ENCODE measurements at regions not wholly inside any gene's neighbourhood (a gene's known extent, or its start where the extent isn't known, plus 50 kb on each side); places are given as distances from the start of the nearest gene placed in this dataset.
A peak's percentile ranks its signal among the peaks of the same experiment; 100 is the strongest.

DNA sequence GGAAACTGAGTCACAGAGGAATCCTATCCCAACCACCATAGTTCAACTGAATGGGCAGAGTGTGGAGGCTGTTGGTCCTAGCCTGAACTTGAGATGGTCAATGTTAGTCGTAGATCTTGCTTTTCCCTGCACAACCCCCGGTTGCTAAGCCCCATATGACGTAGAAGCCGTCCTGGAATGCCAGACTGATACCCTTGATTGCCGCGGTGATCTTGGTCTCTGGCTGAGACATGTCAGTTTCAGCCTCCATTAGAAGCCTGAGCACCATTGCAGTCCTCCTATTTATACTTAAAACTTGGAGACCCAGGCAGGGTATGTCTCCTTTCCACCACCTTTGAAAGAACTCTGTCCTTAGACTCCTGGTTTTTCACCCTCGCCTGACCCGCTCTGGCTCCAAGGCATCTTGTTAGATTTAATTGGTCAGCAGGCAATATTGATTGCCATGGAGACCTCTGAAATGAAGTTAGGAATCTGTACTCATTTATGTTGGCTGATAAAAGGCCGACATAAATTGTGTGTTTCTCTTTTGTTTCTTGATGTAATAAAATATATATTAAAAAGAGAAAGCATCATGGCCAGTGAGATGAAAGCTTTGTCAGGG is 53.4 kb downstream of the RPLP1 start:
- ATAC-seq (replicated peaks in 6 of 8), result peak in 3 of 8 experiments; percentile 44 to 67 (median 56)

DNA sequence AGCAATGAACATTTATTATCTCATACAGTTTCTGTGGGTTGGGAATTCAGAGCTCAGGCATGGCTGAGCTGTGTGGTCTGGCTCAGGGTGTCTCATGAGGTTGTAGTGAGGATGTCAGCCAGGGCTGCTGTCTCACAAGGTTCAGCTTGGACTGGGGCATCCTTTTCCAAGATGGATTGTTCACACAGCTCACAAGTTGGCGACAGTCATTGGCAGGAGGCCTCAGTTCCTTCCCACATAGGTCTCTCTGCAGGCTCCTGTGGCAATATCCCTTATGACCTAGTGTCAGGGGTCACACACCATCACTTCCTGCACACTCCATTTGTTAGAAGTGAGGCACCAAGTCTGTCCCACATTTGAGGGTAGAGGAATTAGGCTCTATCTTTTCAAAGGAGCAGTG is 56.0 kb downstream of the RPLP1 start:
- in situ Hi-C loops (cut with MboI; ENCODE audit: low pct_unique_long_range_greater_than_20kb in 2 of 9, low sequenced_read_pairs in 9 of 9, unreplicated experiment in 9 of 9), result loop anchor here in 1 of 9 experiments (25.0 kb wide), 1 partner anchor 529 kb away; no protein-coding TSS in a partner anchor

More for the DNA sequence above, 53.4 kb downstream of the RPLP1 start:
- WGBS, 10 experiments, result 45 to 92% (median 78%) methylated on average over 1 to 9 of the region's 9 CpGs; no CpG with 5 or more reads in 1 of the 10 experiments
- in situ Hi-C loops (cut with MboI; ENCODE audit: low pct_unique_long_range_greater_than_20kb in 2 of 9, low sequenced_read_pairs in 9 of 9, unreplicated experiment in 9 of 9), result loop anchor here in 1 of 9 experiments (25.0 kb wide), 1 partner anchor 531 kb away; no protein-coding TSS in a partner anchor
- peaks cover 13 to 31% of the 10 kb centered on the region in 2 donors for H3K4me1 ChIP-seq (replicated peaks in 1 of 2)
- H3K4me3 ChIP-seq, result no peak overlapping the region
- no peak overlapping the region for H3K27ac ChIP-seq

DNA sequence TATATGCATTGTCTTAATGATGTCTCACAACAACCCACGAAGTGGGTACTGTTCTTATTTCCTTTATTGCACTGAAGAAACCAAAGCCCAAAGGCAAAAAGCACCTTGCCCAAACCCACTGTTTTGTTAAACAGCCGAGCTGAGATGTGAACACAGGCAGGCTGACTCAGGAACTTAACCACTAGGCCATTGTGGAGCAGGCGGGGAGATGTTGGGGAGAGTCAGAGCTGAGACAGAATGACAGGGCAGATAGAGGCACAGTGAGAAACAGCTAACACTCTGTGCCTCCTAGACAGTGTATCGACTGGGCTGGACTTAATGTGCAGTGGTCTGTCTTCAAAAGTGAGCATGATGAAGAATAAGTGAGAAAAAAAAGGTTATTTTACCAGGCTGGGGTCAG is 56.5 kb downstream of the RPLP1 start:
- Histone ChIP-seq H3K4me3 (no peak overlapping the region), H3K27ac (no peak overlapping the region), H3K4me1 (replicated peaks in 1 of 2) (peaks cover 13 to 29% of the 10 kb centered on the region in 2 donors)
- in situ Hi-C loops (cut with MboI; ENCODE audit: low pct_unique_long_range_greater_than_20kb in 2 of 9, low sequenced_read_pairs in 9 of 9, unreplicated experiment in 9 of 9), result loop anchor here in 1 of 9 experiments (25.0 kb wide), 1 partner anchor 528 kb away; no protein-coding TSS in a partner anchor
- peak in 1 of 8 experiments; percentile 39 for ATAC-seq (replicated peaks in 6 of 8)
- WGBS, 10 experiments, result 54 to 92% (median 79%) methylated on average over 1 to 4 of the region's 4 CpGs; no CpG with 5 or more reads in 1 of the 10 experiments

More for the DNA sequence above, 56.0 kb downstream of the RPLP1 start:
- Histone ChIP-seq H3K27ac (no peak overlapping the region), H3K4me3 (no peak overlapping the region), H3K4me1 (replicated peaks in 1 of 2) (peaks cover 13 to 31% of the 10 kb centered on the region in 2 donors)
- no peak for ATAC-seq (replicated peaks in 6 of 8)
- 100% methylated on average over 1 of the region's 1 CpG; no CpG with 5 or more reads in 8 of the 10 experiments for WGBS, 10 experiments

DNA sequence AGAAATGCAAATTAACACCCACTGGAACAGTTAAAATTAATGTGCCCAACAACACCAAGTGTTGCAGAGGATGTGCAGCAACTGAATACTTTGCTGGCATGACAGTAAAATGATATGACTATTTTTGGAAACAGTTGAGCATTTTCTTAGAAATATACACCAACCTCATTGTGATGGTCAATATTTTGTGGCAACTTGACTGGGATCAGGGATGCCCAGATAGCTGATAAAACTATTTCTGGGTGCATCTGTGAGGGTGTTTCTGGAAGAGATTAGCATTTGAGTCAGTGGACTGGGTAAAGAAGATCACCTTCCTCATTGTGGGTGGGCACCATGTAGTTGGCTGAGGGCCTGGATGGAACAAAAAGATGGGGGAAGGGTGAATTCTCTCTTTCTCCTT is 57.9 kb downstream of the RPLP1 start:
- Histone ChIP-seq H3K4me3 (no peak overlapping the region), H3K27ac (no peak overlapping the region), H3K4me1 (replicated peaks in 1 of 2) (peaks cover 5 to 16% of the 10 kb centered on the region in 2 donors)
- in situ Hi-C loops (cut with MboI; ENCODE audit: low pct_unique_long_range_greater_than_20kb in 2 of 9, low sequenced_read_pairs in 9 of 9, unreplicated experiment in 9 of 9), result loop anchor here in 1 of 9 experiments (25.0 kb wide), 1 partner anchor 527 kb away; no protein-coding TSS in a partner anchor
- ATAC-seq (replicated peaks in 6 of 8), result no peak

DNA sequence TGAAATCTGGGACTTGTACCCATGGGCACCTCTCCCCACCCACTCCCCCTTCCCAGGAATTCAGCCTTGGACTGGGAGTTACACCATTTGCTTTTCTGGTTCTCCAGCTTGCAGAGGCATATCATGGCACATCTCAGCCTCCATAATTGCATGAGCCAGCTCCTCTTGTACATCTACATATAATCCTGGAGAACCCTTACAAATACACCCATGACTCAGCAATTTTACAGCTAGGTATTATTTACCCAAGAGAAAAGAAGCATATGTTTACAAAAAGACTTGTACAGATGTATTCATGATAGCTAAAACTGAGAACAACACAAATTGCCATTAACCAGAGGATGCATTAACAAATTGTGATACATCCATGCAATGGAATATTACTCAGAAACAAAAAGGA is 58.4 kb downstream of the RPLP1 start:
- in situ Hi-C loops (cut with MboI; ENCODE audit: low pct_unique_long_range_greater_than_20kb in 2 of 9, low sequenced_read_pairs in 9 of 9, unreplicated experiment in 9 of 9), result loop anchor here in 1 of 9 experiments (25.0 kb wide), 1 partner anchor 526 kb away; no protein-coding TSS in a partner anchor
- ATAC-seq (replicated peaks in 6 of 8), result peak in 3 of 8 experiments; percentile 3 to 28 (median 4)
- no peak overlapping the region for H3K27ac ChIP-seq
- H3K4me1 ChIP-seq (replicated peaks in 1 of 2), result peaks cover 4 to 12% of the 10 kb centered on the region in 2 donors
- H3K4me3 ChIP-seq, result no peak overlapping the region

DNA sequence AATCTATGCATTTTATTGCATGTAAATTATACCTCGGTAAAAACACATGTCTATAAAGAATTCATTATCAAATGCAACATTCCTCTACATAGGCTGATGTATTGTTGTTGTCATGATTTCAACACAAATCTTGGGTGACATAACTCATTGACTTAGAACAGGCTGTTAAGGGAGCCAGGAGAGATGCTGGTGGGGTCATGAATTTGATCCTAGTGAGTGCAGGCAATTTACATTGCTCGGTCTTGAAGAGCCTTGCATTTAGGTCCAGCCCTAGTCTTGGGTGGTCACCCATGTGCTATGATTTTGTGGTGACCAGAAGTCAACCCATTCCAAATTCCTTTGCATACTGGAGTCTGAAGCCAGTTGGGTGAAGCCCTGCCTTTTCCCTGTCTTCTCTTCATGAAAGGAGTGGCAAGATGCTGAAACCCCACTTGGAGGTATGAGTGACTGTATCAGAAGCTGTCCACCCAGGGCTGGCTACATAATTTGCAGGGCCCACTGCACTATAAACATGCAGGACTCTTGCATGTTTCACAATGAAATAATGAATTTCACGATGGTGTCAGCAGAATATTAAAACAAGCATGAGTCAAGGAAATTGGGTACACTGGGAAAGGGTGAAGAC is 59.2 kb downstream of the RPLP1 start:
- in situ Hi-C loops (cut with MboI; ENCODE audit: low pct_unique_long_range_greater_than_20kb in 2 of 9, low sequenced_read_pairs in 9 of 9, unreplicated experiment in 9 of 9), result loop anchor here in 1 of 9 experiments (25.0 kb wide), 1 partner anchor 525 kb away; no protein-coding TSS in a partner anchor
- no peak overlapping the region for H3K27ac ChIP-seq
- peak in 3 of 8 experiments; percentile 81 to 88 (median 88) for ATAC-seq (replicated peaks in 6 of 8)

DNA sequence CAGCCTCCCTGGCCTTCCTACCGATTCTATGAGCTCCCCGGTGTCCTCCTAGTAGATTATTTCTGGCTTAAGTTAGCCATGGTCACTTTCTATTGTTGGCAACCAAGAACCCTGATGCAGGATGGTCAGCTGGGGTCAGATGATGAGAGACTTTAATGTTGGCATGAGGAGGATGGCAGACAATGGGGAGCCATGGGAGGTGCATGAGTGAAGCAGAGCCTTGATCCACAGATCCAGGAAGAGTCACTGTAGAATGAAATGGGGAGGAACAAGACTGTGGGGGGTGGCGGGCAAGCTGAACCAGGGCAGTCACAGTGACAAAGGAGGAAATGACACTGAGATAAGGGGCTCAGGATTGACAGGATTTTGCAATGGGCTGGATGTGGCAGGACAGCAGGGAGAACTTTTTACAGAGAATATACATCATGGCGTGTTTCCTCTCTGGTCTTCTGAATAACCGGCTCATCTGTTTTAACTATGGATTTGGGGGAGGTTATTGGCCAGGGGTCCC is 60.9 kb downstream of the RPLP1 start:
- ATAC-seq (replicated peaks in 6 of 8), result no peak
- no peak overlapping the region for H3K27ac ChIP-seq
- in situ Hi-C loops (cut with MboI; ENCODE audit: low pct_unique_long_range_greater_than_20kb in 2 of 9, low sequenced_read_pairs in 9 of 9, unreplicated experiment in 9 of 9), result loop anchor here in 1 of 9 experiments (25.0 kb wide), 1 partner anchor 524 kb away; no protein-coding TSS in a partner anchor
- WGBS, 10 experiments, result 70 to 100% (median 89%) methylated on average over 1 to 4 of the region's 5 CpGs
- peaks cover 0 to 4% of the 10 kb centered on the region in 2 donors for H3K4me1 ChIP-seq (replicated peaks in 1 of 2)
- H3K4me3 ChIP-seq, result no peak overlapping the region

More for the DNA sequence above, 59.2 kb downstream of the RPLP1 start:
- H3K4me3 ChIP-seq, result no peak overlapping the region
- WGBS, 10 experiments, result 0 to 100% (median 80%) methylated on average over 1 to 3 of the region's 3 CpGs; no CpG with 5 or more reads in 1 of the 10 experiments
- peaks cover 0 to 4% of the 10 kb centered on the region in 2 donors for H3K4me1 ChIP-seq (replicated peaks in 1 of 2)

DNA sequence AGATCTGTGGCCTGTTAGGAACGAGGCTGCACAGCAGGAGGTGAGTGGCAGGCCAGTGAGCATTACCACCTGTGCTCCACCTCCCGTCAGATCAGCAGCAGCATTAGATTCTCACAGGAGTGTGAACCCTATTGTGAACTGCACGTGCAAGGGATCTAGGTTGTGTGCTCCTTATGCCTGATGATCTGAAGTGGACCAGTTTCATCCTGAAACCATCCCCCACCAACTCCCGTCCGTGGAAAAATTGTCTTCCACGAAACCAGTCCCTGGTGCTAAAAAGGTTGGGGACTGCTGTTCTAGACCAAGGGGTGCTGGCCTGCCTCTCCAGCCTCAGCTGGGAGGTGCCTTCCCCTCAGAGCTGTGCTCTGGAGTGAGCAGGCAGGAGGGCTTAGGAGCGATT is 61.4 kb downstream of the RPLP1 start:
- ATAC-seq (replicated peaks in 6 of 8), result peak in 1 of 8 experiments; percentile 2
- peaks cover 0 to 3% of the 10 kb centered on the region in 2 donors for H3K4me1 ChIP-seq (replicated peaks in 1 of 2)
- no peak overlapping the region for H3K4me3 ChIP-seq
- in situ Hi-C loops (cut with MboI; ENCODE audit: low pct_unique_long_range_greater_than_20kb in 2 of 9, low sequenced_read_pairs in 9 of 9, unreplicated experiment in 9 of 9), result loop anchor here in 1 of 9 experiments (25.0 kb wide), 1 partner anchor 523 kb away; no protein-coding TSS in a partner anchor
- 20 to 82% (median 52%) methylated on average over 1 to 3 of the region's 7 CpGs; no CpG with 5 or more reads in 5 of the 10 experiments for WGBS, 10 experiments
- no peak overlapping the region for H3K27ac ChIP-seq

DNA sequence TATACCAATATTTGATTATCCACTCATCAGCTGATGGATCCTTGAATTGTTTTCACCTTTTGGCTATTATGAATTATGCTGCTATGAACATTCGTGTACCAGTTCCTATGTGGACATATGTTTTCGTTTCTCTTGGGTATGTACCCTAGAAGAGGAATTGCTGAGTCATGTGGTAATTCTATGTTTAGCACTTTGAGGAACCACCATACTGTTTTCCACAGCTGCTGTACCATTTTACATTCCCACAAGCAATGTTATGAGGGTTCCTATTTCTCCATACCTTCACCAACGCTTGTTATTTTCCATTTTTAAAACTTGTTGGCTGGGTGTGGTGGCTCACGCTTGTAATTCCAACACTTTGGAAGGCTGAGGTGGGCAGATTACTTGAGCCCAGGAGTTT is 62.9 kb downstream of the RPLP1 start:
- no peak overlapping the region for H3K27ac ChIP-seq
- in situ Hi-C loops (cut with MboI; ENCODE audit: low pct_unique_long_range_greater_than_20kb in 2 of 9, low sequenced_read_pairs in 9 of 9, unreplicated experiment in 9 of 9), result loop anchor here in 1 of 9 experiments (25.0 kb wide), 1 partner anchor 522 kb away; no protein-coding TSS in a partner anchor
- WGBS, 10 experiments, result 33 to 100% (median 88%) methylated on average over 1 to 4 of the region's 4 CpGs; no CpG with 5 or more reads in 1 of the 10 experiments
- no peak overlapping the region for H3K4me3 ChIP-seq
- H3K4me1 ChIP-seq (replicated peaks in 1 of 2), result no peaks in the 10 kb centered on the region
- no peak for ATAC-seq (replicated peaks in 6 of 8)

DNA sequence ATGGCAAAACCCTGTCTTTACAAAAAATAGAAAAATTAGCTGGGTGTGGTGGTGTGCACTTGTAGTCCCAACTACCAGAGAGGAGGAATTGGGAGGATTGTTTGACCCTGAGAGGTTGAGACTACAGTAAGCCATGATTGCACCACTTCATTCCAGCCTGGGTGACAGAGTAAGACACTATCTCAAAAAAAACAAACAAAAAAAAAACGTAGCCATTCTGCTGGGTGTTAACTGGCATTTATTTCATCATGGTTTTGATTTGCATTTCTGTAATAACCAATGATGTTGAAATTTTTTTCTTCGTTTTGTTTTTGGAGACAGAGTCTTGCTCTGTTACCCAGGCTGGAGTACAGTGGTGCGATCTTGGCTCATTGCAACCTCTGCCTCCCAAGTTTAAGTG is 63.3 kb downstream of the RPLP1 start:
- Histone ChIP-seq H3K27ac (no peak overlapping the region), H3K4me1 (replicated peaks in 1 of 2) (no peaks in the 10 kb centered on the region), H3K4me3 (no peak overlapping the region)
- 20 to 100% (median 78%) methylated on average over 1 to 3 of the region's 3 CpGs; no CpG with 5 or more reads in 2 of the 10 experiments for WGBS, 10 experiments
- in situ Hi-C loops (cut with MboI; ENCODE audit: low pct_unique_long_range_greater_than_20kb in 2 of 9, low sequenced_read_pairs in 9 of 9, unreplicated experiment in 9 of 9), result loop anchor here in 1 of 9 experiments (25.0 kb wide), 1 partner anchor 521 kb away; no protein-coding TSS in a partner anchor
- ATAC-seq (replicated peaks in 6 of 8), result no peak

DNA sequence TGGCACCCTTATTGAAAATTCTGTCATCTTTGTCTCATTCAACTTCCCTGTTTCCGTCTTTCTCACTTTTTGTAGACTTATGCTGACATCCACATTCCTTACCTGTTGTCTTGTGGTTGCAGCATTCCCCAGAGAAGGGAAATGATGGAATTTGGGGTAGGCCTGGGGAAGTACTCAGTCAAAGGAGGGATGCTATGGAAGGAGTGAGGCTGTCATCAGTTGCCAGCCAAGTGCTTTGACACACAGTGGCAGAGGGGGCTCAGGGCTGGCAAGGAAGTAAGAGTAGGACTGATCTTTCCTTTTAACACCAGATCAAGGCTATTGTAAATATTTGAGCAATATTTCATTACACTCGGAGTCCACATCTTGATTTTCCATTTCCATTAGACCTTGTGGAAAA is 64.4 kb downstream of the RPLP1 start:
- peak in 1 of 8 experiments; percentile 80 for ATAC-seq (replicated peaks in 6 of 8)
- H3K4me3 ChIP-seq, result no peak overlapping the region
- WGBS, 10 experiments, result 63 to 100% (median 77%) methylated on average over 1 to 2 of the region's 2 CpGs; no CpG with 5 or more reads in 1 of the 10 experiments
- H3K27ac ChIP-seq, result no peak overlapping the region
- H3K4me1 ChIP-seq (replicated peaks in 1 of 2), result no peaks in the 10 kb centered on the region
- in situ Hi-C loops (cut with MboI; ENCODE audit: low pct_unique_long_range_greater_than_20kb in 2 of 9, low sequenced_read_pairs in 9 of 9, unreplicated experiment in 9 of 9), result loop anchor here in 1 of 9 experiments (25.0 kb wide), 1 partner anchor 520 kb away; no protein-coding TSS in a partner anchor

DNA sequence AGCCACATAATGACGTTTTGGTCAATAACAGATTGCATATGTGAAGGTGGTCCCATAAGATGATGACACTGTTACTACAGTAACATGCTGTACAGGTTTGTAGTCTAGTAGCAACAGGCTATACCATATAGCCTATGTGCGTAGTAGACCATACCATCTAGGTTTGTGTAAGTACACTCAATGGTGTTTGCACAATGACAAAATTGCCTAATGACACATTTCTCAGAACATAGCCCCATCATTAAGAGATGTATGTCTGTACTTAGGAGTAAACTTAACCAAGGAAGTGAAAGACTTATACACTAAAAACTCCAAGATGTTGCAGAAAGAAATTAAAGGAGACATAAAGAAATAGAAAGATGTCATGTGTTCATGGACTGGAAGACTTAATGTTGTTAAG is 66.2 kb downstream of the RPLP1 start:
- H3K27ac ChIP-seq, result no peak overlapping the region
- no peak overlapping the region for H3K4me3 ChIP-seq
- peaks cover 3% of the 10 kb centered on the region in 2 donors for H3K4me1 ChIP-seq (replicated peaks in 1 of 2)
- in situ Hi-C loops (cut with MboI; ENCODE audit: low pct_unique_long_range_greater_than_20kb in 2 of 9, low sequenced_read_pairs in 9 of 9, unreplicated experiment in 9 of 9), result loop anchor here in 1 of 9 experiments (25.0 kb wide), 1 partner anchor 518 kb away; no protein-coding TSS in a partner anchor
- no peak for ATAC-seq (replicated peaks in 6 of 8)
- WGBS, 10 experiments, result 57 to 100% (median 76%) methylated on average over 1 to 2 of the region's 2 CpGs; no CpG with 5 or more reads in 4 of the 10 experiments
